ENCODE measurements at regions not wholly inside any gene's neighbourhood (a gene's known extent, or its start where the extent isn't known, plus 50 kb on each side); places are given as distances from the start of the nearest gene placed in this dataset.
A peak's percentile ranks its signal among the peaks of the same experiment; 100 is the strongest.
"Not testable (repeated sequence)": the region's sequence is repeated elsewhere in the genome, so short reads cannot be mapped to it uniquely, and the experiment has no call there.

- DNase-seq, result no peak
Measured at GRCh38 chr3:36656873-36657272, 107.5 kb downstream of the DCLK3 start.

GRCh38 chr3:36653095-36653494 lies 111.3 kb downstream of the DCLK3 start:
- DNase-seq, result no peak

DNA sequence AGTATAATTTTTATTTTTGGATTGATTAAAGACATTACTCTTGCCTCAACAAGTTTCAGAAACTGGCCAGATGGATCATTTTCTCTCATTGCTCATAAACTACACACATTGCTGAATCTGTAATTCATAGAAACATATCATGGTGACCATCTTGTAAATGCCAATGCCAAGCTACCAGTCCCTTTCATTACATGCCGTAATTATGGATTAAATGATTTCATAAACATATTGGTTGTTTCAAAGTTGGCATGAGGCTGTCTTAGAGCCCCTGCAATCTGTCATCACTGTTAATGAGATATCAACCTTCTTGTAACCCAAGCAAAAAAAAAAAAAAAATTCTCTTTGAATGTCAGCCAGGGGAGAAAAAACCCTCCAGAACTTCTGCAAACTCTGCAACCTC lies 112.2 kb downstream of the DCLK3 start:
- DNase-seq, result no peak

DNA sequence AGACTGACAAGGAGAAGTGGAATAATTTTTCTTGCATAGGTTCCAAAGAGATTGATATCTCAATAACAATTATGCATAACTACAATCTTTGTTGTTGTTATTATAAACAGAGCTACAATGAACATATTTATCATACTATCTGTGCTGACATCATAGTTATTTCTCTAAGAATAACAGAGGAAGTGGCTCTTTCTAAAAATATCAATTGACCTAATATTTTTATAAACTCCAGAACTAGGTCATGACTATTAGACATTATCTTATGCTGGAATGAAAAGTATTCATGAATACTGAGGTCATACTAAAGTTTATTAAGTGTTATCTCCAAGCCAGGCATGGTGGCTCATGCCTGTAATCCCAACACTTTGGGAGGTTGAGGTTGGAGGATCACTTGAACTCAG lies 114.1 kb downstream of the DCLK3 start:
- DNase-seq, result no peak

- no peak for DNase-seq
Measured at GRCh38 chr3:36649125-36649524, 115.2 kb downstream of the DCLK3 start.

DNA sequence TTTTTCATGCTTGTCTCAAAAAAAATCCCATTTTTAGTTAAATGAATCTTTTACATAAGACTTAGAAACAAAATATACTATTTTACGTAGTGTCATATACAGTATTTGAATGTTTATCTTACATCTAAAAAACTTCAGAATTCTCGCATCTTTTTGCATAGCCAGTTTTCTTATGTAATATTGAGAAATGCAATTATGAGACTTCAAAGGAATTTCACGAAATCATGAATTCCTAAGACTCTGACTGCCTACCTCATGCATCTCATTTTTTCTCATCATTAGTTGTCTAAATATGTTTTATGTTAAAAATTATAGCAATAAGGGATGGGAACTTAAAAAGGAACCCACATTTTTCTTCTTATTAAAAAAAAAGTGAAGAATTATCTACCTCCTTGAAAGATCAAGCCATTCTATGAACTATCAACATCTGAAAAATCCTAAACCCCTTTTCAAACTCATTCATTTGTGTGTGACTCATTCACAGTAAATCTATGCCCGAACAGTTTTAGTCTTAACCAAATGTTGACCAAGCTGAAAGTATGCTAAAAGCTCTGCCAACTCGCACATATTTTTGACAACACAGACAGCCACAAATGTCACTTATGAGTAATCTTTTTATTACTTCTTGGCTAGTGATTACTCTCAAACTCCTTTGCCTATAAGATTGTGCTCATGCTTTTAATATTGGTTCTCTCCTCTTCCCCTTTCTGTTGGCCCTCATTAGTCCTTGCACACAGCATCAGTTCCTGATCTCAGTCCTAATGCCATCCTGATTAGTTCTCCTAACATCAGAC lies 115.9 kb downstream of the DCLK3 start:
- DNase-seq, result no peak

- DNase-seq, result peak in 1 of 4 experiments; percentile 6
Measured at GRCh38 chr3:36647423-36647853, 116.9 kb downstream of the DCLK3 start.

DNA sequence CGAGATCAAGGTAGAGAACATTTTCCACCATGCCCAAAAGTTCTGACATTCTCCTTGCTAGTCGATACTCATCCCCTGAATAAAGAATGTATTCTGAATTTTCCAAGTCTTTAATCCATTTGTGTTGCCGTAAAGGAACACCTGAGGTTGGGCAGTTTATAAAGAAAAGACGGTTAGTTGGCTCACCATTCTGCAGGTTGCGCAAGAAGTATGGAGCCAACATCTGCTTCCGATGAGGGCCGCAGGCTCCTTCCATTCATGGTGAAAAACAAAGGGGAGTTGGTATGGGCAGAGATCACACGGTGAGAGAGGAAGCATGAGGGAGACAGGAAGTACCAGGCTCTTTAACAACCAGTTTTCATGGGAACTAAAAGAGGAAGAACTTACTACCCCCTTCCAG lies 121.2 kb downstream of the DCLK3 start:
- no peak for DNase-seq

- DNase-seq, result no peak
Measured at GRCh38 chr3:36635731-36636130, 128.6 kb downstream of the DCLK3 start.

GRCh38 chr3:36633897-36634296 lies 130.5 kb downstream of the DCLK3 start:
- DNase-seq, result not testable (repeated sequence)

- DNase-seq, result no peak
Measured at GRCh38 chr3:36633060-36633459, 131.3 kb downstream of the DCLK3 start.

GRCh38 chr3:36631549-36631948 lies 132.8 kb downstream of the DCLK3 start:
- no peak for DNase-seq

DNA sequence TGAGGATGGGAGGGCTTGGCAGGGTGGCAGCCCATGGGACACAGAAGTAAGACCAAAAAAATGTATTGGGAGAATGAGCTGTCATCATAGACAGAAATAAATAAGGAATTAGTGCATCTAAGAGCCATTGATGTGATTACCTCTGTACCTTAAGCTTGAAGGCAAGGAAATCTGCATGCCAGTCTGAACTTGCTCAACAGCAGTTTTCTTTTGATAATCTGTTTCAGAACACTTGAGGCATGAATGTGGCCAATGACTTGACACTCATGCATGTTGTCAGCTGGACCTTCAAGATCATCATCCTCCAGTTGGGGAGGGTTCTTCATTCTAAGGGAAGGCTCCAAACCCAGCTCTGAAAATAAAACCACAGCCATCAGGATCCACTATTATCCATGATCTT lies 148.5 kb downstream of the DCLK3 start:
- DNase-seq, result no peak

DNA sequence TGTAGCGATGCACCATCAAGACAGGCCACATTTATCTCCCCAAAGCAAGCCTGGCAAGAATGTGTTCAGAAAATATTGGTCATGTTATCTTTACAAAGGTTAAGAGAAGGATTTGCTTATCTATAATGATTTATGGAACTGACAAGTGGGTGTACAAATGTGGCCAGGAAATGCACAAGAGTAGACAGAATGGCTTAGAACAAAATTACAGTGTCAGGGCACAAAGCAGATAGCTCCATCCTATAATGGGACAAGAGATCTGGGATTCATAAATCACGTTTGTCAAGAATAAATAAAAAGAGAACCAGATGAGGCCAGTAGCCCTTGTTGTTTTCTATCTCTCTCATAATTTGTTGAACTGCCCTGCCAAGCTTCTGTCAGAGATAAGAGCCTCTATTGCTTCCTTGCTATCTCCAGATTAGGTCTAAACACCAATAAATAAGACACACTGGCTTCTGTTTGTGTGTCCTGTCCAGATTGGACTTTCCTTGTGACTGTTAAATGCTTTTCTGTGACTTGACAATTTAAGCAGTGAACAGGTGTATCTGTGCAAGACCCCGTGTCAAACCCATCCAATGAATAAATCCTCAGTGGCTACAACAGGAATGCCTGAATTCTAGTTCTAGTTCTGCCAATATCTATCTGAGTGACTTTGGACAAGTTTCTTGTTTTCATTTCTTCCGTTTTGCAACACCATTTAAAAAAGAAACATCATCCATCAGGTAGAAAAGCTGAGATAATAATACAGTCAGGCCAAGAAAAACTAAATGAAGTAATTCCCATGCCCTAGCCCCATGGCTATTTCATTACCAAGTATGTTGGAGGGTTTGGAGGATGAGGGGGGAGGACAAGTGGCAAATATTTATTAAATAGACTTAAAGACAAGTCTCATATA lies 157.2 kb downstream of the DCLK3 start:
- DNase-seq, result no peak

DNA sequence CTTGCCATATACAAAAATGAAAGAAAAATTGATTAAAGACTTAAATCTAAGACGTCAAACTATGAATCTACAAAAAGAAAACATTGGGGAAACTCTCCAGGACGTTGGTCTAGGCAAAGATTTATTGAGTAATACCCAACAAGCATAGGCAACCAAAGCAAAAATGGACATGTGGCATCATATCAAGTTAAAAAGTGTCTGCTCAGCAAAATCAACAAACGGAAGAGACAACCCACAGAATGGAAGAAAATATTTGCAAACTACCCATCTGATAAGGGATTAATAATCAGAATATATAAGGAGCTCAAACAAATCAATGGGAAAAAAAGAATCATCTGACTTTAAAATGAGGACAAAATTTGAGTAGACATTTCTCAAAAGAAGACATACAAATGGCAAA lies 160.9 kb downstream of the DCLK3 start:
- no peak for DNase-seq

DNA sequence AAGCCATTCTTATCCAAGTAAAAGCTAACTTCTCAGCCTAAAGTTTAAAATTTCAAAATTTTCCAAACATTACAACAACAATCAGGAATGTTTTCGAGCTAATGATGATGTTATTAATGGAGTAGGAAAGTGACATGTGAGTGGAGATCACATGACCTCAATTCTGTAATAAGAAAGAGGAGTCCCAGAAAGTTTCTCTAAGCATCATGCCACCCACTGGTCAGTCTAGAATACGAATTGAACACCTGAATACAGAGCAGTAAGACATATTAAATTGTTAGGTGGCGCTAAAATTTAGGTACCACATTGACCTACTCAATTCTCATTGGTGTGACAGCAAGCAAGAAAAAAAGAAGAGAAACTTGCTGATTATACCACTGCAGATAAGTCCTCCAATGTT lies 163.9 kb downstream of the DCLK3 start:
- no peak for DNase-seq
